ENCODE measurements at regions not wholly inside any gene's neighbourhood (a gene's known extent, or its start where the extent isn't known, plus 50 kb on each side); places are given as distances from the start of the nearest gene placed in this dataset.

DNA sequence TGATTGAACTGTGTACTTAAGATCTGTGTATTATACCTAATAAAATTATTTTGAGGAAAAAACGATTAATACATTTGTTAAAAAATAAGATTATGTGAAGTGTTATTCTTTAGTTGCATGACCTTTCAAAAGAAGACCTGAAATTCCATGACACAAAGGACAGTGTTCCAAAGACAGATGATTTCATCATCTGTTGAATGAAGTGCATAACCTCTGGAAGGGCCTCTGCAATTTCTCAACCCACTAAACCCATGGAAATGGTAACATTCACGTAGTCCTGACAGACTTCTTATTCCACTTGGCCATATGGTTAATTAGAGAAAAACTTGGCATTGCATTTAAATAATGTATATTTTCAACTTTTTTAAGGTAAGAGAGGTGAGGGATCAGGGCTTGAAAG, 167.2 kb upstream of the CTNND2 start:
- Histone ChIP-seq H3K4me3 (ENCODE audit: low read length) (no peak overlapping the region), H3K27ac (ENCODE audit: low read depth, low read length) (no peak overlapping the region), H3K9me3 (ENCODE audit: control insufficient read depth, insufficient read depth, low read length) (no peaks in the 10 kb centered on the region), H3K9me2 (replicated peaks; ENCODE audit: control insufficient read depth, low read length) (no peaks in the 10 kb centered on the region), H4K20me1 (ENCODE audit: control insufficient read depth, insufficient read depth, low read depth, low read length) (no peaks in the 10 kb centered on the region), H3K4me2 (ENCODE audit: low read length) (no peak overlapping the region), H3K27me3 (ENCODE audit: control insufficient read depth, low read length) (no peaks in the 10 kb centered on the region), H3K36me3 (ENCODE audit: control insufficient read depth, low read length) (no peaks in the 10 kb centered on the region), H3K4me1 (ENCODE audit: control insufficient read depth, low read length) (no peaks in the 10 kb centered on the region), H3K79me2 (ENCODE audit: control insufficient read depth, low read length) (no peaks in the 10 kb centered on the region), H3F3A (ENCODE audit: control insufficient read depth, insufficient read depth) (no peaks in the 10 kb centered on the region)
- no peak for TF ChIP-seq EZH2phosphoT487 (IDR thresholded peaks at IDR 0.05; ENCODE audit: borderline replicate concordance, low read length)
- TF ChIP-seq, protein P1, sequence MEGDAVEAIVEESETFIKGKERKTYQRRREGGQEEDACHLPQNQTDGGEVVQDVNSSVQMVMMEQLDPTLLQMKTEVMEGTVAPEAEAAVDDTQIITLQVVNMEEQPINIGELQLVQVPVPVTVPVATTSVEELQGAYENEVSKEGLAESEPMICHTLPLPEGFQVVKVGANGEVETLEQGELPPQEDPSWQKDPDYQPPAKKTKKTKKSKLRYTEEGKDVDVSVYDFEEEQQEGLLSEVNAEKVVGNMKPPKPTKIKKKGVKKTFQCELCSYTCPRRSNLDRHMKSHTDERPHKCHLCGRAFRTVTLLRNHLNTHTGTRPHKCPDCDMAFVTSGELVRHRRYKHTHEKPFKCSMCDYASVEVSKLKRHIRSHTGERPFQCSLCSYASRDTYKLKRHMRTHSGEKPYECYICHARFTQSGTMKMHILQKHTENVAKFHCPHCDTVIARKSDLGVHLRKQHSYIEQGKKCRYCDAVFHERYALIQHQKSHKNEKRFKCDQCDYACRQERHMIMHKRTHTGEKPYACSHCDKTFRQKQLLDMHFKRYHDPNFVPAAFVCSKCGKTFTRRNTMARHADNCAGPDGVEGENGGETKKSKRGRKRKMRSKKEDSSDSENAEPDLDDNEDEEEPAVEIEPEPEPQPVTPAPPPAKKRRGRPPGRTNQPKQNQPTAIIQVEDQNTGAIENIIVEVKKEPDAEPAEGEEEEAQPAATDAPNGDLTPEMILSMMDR (IDR thresholded peaks at IDR 0.05; ENCODE audit: low read depth, low read length, poor library complexity, severe bottlenecking), result no peak

GRCh38 chr5:12023614-12024241, 119.5 kb upstream of the CTNND2 start:
- TF ChIP-seq EZH2phosphoT487 (IDR thresholded peaks at IDR 0.05; ENCODE audit: borderline replicate concordance, low read length), result no peak
- TF ChIP-seq, protein P1 (IDR thresholded peaks at IDR 0.05; ENCODE audit: low read depth, low read length, poor library complexity, severe bottlenecking), result peak; percentile 75
- Histone ChIP-seq H3K79me2 (ENCODE audit: control insufficient read depth, low read length) (no peaks in the 10 kb centered on the region), H3F3A (ENCODE audit: control insufficient read depth, insufficient read depth) (no peaks in the 10 kb centered on the region), H3K36me3 (ENCODE audit: control insufficient read depth, low read length) (no peaks in the 10 kb centered on the region), H3K4me1 (ENCODE audit: control insufficient read depth, low read length) (no peaks in the 10 kb centered on the region), H3K9me3 (ENCODE audit: control insufficient read depth, insufficient read depth, low read length) (peaks cover 13% of the 10 kb centered on the region; the same call in 1 of the 2 replicates), H3K27me3 (ENCODE audit: control insufficient read depth, low read length) (no peaks in the 10 kb centered on the region), H3K4me3 (ENCODE audit: low read length) (no peak overlapping the region), H4K20me1 (ENCODE audit: control insufficient read depth, insufficient read depth, low read depth, low read length) (no peaks in the 10 kb centered on the region), H3K4me2 (ENCODE audit: low read length) (no peak overlapping the region), H3K9me2 (replicated peaks; ENCODE audit: control insufficient read depth, low read length) (no peaks in the 10 kb centered on the region), H3K27ac (ENCODE audit: low read depth, low read length) (no peak overlapping the region)

DNA sequence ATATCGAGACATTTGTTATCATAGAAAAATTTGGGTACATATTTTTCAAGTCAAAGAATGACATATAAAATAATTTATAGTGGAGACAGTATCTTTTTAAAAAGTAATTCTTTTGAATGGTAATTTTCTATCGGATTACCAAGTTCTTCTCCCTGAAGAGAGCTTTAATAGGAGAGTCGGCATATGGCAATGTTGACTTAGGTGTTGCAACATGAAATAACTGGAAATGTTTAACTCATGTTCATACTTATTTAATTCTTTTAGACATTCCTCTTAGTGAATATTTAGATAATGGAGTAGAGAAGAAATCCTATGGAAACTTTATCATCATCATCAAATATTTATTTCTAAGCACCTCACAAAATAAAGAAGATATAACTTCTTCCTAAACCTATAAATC, 118.2 kb upstream of the CTNND2 start:
- peaks cover 7% of the 10 kb centered on the region; the same call in 1 of the 2 replicates for H3K9me3 ChIP-seq (ENCODE audit: control insufficient read depth, insufficient read depth, low read length)
- no peaks in the 10 kb centered on the region for H3K4me1 ChIP-seq (ENCODE audit: control insufficient read depth, low read length)
- no peaks in the 10 kb centered on the region for H3K79me2 ChIP-seq (ENCODE audit: control insufficient read depth, low read length)
- H3K9me2 ChIP-seq (replicated peaks; ENCODE audit: control insufficient read depth, low read length), result no peaks in the 10 kb centered on the region
- no peaks in the 10 kb centered on the region for H4K20me1 ChIP-seq (ENCODE audit: control insufficient read depth, insufficient read depth, low read depth, low read length)
- no peaks in the 10 kb centered on the region for H3K27me3 ChIP-seq (ENCODE audit: control insufficient read depth, low read length)
- H3F3A ChIP-seq (ENCODE audit: control insufficient read depth, insufficient read depth), result no peaks in the 10 kb centered on the region
- TF ChIP-seq, protein P1 (IDR thresholded peaks at IDR 0.05; ENCODE audit: low read depth, low read length, poor library complexity, severe bottlenecking), result no peak
- no peak for TF ChIP-seq EZH2phosphoT487 (IDR thresholded peaks at IDR 0.05; ENCODE audit: borderline replicate concordance, low read length)
- H3K27ac ChIP-seq (ENCODE audit: low read depth, low read length), result no peak overlapping the region
- H3K4me2 ChIP-seq (ENCODE audit: low read length), result no peak overlapping the region
- H3K4me3 ChIP-seq (ENCODE audit: low read length), result no peak overlapping the region
- no peaks in the 10 kb centered on the region for H3K36me3 ChIP-seq (ENCODE audit: control insufficient read depth, low read length)

All from DOHH2 (cell line).